Kidney glomerular epithelial cell (primary cell): ENCODE measurements at regions not wholly inside any gene's neighbourhood (a gene's known extent, or its start where the extent isn't known, plus 50 kb on each side); places are given as distances from the start of the nearest gene placed in this dataset.
"Not testable (repeated sequence)": the region's sequence is repeated elsewhere in the genome, so short reads cannot be mapped to it uniquely, and the experiment has no call there.

Source experiments
- DNase-seq: peaks from one replicate; lab custom pipeline; 2025; lab: John Stamatoyannopoulos, UW

DNA sequence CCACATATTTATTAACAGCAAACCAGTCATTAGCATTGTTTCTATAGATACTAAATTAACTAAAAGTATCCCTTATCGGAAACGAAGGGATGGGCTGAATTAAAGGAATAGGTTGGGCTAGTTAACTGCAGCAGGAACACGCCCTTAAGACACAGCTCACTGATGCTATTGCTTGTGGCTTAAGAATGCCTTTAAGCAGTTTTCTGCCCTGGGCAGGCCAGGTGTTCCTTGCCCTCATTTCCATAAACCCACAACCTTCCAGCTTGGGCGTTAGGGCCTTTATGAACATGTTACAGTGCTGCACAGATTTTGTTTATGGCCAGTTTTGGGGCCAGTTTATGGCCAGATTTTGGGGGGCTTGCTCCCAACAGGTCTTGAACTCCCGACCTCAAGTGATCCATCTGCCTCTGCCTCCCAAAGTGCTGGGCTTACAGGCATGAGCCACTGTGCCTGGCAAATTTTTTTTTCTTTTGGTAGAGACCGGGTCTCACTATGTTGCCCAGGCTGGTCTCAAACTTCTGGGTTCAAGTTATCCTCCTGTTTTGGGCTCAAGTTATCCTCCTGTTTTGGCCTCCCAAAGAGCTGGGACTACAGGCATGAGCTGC is 90.1 kb upstream of the GRIN2A start:
- DNase-seq: not testable (repeated sequence)

- not testable (repeated sequence) for DNase-seq
These were observed 93.2 kb upstream of the GRIN2A start for GRCh38 chr16:10275214-10275996.

DNA sequence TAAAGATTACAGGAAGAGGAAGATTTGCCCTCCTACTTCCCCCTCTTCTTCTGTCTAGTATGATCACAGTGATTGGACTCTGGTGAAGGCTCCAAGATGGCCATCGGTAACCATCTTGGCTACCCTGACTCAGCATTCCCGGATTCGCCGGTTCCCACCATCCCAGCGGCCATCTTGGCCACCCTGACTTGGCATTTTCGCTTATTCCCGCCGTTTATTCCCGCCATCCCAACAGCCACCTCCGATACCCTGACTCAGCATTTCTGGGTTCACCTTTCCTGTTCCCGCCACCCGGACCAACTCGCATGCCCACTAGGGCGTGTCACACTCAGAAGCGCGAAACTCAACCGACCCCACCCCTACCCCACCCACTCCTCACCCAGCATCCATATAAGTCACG is 95.4 kb upstream of the GRIN2A start:
- no peak for DNase-seq

GRCh38 chr16:10280262-10281170 is 98.3 kb upstream of the GRIN2A start:
- DNase-seq: no peak

DNA sequence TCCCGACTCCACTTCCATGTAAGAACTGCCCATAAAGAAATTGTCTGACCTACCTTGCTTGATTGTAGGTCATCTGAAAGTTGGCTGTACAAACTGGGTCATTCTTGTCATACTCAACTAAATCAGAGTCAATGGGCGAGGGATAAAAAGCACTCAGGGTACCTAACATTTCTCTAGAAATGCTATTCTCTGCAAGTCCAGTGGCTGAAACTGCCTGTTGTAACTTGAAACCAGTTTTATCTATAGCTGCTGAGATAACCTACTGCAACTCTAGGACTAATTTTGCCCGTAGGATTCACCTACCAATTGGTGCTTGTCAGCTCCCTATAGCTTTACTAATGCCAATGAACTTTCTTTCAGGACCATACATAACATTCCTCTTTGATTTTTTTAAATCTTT is 100.1 kb upstream of the GRIN2A start:
- no peak for DNase-seq

DNA sequence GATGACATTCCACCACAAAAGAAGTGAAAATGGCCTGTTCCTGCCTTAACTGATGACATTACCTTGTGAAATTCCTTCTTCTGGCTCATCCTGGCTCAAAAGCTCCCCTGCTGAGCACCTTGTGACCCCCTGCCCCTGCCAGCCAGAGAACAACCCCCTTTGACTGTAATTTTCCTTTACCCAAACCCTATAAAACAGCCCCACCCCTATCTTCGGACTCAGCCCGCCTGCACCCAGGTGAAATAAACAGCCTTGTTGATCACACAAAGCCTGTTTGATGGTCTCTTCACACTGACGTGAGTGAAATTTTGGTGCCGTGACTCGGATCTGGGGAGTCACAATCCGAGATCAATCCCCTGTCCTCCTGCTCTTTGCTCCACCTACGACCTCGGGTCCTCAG is 101.0 kb upstream of the GRIN2A start:
- DNase-seq: not testable (repeated sequence)

- not testable (repeated sequence) for DNase-seq
These were observed 95.3 kb upstream of the ATF7IP2 start for GRCh38 chr16:10290467-10291105.

DNA sequence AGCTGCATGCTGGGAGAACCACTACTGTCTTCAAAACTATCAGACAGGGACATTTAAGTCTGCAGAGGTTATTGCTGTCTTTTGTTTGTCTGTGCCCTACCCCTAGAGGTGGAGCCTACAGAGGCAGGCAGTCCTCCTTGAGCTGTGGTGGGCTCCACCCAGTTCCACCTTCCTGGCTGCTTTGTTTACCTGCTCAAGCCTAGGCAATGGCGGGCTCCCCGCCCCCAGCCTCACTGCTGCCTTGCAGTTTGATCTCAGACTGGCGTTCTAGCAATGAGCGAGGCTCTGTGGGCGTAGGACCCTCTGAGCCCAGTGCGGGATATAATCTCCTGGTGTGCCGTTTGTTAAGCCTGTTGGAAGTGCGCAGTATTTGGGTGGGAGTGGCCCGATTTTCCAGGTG is 93.7 kb upstream of the ATF7IP2 start:
- DNase-seq: not testable (repeated sequence)

- not testable (repeated sequence) for DNase-seq
These were observed 92.9 kb upstream of the ATF7IP2 start for GRCh38 chr16:10292976-10293375.

GRCh38 chr16:10294153-10294552 is 91.7 kb upstream of the ATF7IP2 start:
- not testable (repeated sequence) for DNase-seq

GRCh38 chr16:10296956-10297340 is 88.9 kb upstream of the ATF7IP2 start:
- DNase-seq: no peak

DNA sequence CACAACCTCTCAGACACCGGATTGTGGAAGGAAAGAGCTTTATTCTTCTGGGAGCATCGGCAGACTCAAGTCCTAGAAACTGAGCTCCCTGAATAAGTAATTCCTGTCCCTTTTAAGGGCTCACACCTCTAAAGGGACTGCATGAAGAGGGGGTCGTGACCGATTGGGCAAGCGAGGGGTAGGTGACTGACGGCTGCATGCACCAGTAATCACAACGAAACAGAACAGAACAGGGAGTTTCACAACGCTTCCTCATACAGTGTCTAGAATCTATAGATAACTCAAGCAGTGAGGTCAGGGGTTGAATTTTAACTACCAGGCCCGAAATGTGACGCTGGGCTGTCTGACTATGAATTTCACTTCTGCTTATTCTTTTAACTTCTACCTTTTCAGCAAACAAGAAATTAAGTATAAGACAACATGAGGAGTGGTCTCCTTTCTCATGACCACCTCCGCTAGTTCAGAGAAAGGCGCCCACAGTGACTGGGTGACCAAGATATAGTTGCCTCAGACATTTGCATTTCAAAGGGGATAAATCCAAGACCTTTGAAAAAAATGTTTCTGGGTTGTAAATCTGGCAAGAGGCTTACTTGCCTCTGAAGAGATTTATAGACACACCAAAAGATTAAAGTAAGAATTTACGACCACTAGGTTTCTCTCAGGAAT is 88.4 kb upstream of the ATF7IP2 start:
- DNase-seq: no peak

- DNase-seq: no peak
These were observed 85.0 kb upstream of the ATF7IP2 start for GRCh38 chr16:10300905-10301304.

GRCh38 chr16:10301547-10301946 is 84.3 kb upstream of the ATF7IP2 start:
- DNase-seq: not testable (repeated sequence)

- DNase-seq: no peak
These were observed 79.9 kb upstream of the ATF7IP2 start for GRCh38 chr16:10305912-10306311.

GRCh38 chr16:10308305-10309193 is 77.3 kb upstream of the ATF7IP2 start:
- no peak for DNase-seq

GRCh38 chr16:10309271-10309932 is 76.5 kb upstream of the ATF7IP2 start:
- no peak for DNase-seq

DNA sequence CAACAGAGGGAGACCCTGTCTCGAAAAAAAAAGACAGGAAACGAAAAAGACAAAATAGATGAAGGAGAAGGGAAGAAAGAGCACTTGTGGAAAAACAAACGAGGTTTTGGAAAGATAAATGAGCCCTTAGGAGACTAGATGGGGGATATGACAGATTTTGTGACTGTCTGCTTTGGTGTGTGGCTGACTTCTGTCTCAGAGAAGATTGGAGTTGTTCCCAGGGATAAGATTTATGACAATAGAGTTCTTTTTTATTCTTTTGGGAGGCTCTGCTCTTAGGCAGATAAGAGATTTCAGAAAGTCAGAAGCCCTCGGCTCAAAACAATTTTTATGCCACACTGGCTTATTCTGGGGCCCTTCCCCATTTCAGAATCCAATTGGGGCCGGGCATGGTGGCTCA is 73.9 kb upstream of the ATF7IP2 start:
- DNase-seq: no peak

- peak; percentile 67 for DNase-seq
These were observed 72.8 kb upstream of the ATF7IP2 start for GRCh38 chr16:10312784-10313724.
